ENCODE measurements at regions not wholly inside any gene's neighbourhood (a gene's known extent, or its start where the extent isn't known, plus 50 kb on each side); places are given as distances from the start of the nearest gene placed in this dataset.

- TF ChIP-seq CTCF (conservative IDR thresholded peaks at IDR 0.05; ENCODE audit: low read depth, low read length) (no peak), EZH2 (IDR thresholded peaks at IDR 0.05; ENCODE audit: low read length, unreplicated experiment) (no peak)
Measured at GRCh38 chr11:13101644-13102512, 92.8 kb downstream of the RASSF10 start.

Measured in PC-3 (cell line).